ENCODE measurements at regions not wholly inside any gene's neighbourhood (a gene's known extent, or its start where the extent isn't known, plus 50 kb on each side); places are given as distances from the start of the nearest gene placed in this dataset.

DNA sequence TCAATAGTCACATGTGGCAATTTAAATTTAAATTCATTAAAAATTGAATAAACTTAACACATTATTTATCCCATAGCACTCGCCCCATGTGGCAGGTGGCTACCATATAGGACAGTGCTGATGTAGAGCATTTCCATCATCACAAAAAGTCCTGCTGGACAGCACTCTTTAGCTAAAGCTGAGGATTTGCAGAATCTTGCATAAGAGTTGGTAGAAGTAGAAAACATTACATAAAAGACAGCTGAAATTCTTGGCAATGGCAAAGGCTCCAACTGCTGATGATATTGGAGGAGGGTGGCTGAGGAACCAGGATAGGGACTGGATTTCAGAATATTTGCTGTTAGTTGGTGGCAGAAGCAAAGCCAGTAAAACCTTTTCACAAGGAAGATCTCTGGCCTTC is 230.7 kb upstream of the SATB1 start:
- no CpG with 5 or more reads among the region's 1 CpG for WGBS, 2 donors (ENCODE audit: extremely low coverage in 2 of 2, insufficient read length in 2 of 2, insufficient replicate concordance in 1 of 2)
- H3K23ac ChIP-seq (ENCODE audit: low read depth, low read length, poor library complexity), result no peak overlapping the region
- DNase-seq (ENCODE audit: low spot score), result no peak

DNA sequence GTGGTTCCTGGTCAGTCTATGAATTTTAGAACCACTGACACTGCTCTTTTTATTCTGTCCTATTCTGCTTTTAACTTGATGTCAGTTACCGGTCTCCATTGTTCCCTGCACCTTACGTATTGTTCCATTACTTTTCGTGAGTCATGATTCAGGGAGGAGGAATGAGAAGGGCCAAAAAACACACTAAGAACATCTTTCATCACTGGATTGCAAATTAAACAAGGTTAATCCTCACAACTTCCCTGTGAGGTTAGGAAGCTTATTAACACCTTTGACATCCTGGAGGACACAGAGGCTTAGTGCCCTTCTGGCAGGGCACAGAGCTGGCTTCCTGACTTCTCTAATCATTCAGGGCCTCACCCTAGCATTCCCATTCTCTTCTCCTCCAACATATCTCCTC is 227.6 kb upstream of the SATB1 start:
- Histone ChIP-seq H3K18ac (ENCODE audit: low read length) (no peak overlapping the region), H3K4me3 (ENCODE audit: low read length in 2 of 2) (no peak overlapping the region), H3K27ac (replicated peaks; ENCODE audit: low read length) (no peak overlapping the region), H2BK12ac (ENCODE audit: low read length) (no peak overlapping the region), H2BK15ac (ENCODE audit: low read length) (no peak overlapping the region), H3K36me3 (replicated peaks in 1 of 2; ENCODE audit: control insufficient read depth in 2 of 2, insufficient read depth in 2 of 2, low read length in 2 of 2) (no peaks in the 10 kb centered on the region), H2BK5ac (ENCODE audit: low read length) (no peak overlapping the region), H4K8ac (ENCODE audit: low read depth, low read length) (no peak overlapping the region), H3K4ac (ENCODE audit: low read length) (no peak overlapping the region), H3K9ac (ENCODE audit: low read depth, low read length, poor library complexity) (no peak overlapping the region), H4K91ac (ENCODE audit: low read depth, low read length, poor library complexity) (no peak overlapping the region), H3K14ac (ENCODE audit: low read length) (no peak overlapping the region), H2BK120ac (ENCODE audit: low read depth, low read length) (no peak overlapping the region), H3K79me1 (ENCODE audit: low read depth, low read length) (no peaks in the 10 kb centered on the region), H3K4me1 (ENCODE audit: control insufficient read depth in 2 of 2, insufficient read depth in 1 of 2, low read depth in 1 of 2, low read length in 2 of 2) (no peaks in the 10 kb centered on the region), H2AFZ (ENCODE audit: low read length) (no peak overlapping the region), H3K9me3 (replicated peaks in 1 of 2; ENCODE audit: control insufficient read depth in 2 of 2, insufficient read depth in 1 of 2, low read depth in 1 of 2, low read length in 2 of 2) (no peaks in the 10 kb centered on the region), H3K27me3 (ENCODE audit: control insufficient read depth in 3 of 3, insufficient read depth in 3 of 3, low read depth in 1 of 3, low read length in 3 of 3) (no peaks in the 10 kb centered on the region), H3K23ac (ENCODE audit: low read depth, low read length, poor library complexity) (no peak overlapping the region), H2AK5ac (ENCODE audit: low read depth, low read length) (no peak overlapping the region), H3K4me2 (ENCODE audit: insufficient read depth, low read length, poor library complexity, severe bottlenecking) (no peak overlapping the region)
- DNase-seq (ENCODE audit: low spot score), result no peak
- WGBS, 2 donors (ENCODE audit: extremely low coverage in 2 of 2, insufficient read length in 2 of 2, insufficient replicate concordance in 1 of 2), result no CpG with 5 or more reads among the region's 3 CpGs

More for the DNA sequence above, 230.7 kb upstream of the SATB1 start:
- Histone ChIP-seq H2BK120ac (ENCODE audit: low read depth, low read length) (no peak overlapping the region), H3K4me3 (ENCODE audit: low read length in 2 of 2) (no peak overlapping the region), H3K27me3 (ENCODE audit: control insufficient read depth in 3 of 3, insufficient read depth in 3 of 3, low read depth in 1 of 3, low read length in 3 of 3) (no peaks in the 10 kb centered on the region), H3K18ac (ENCODE audit: low read length) (no peak overlapping the region), H2BK5ac (ENCODE audit: low read length) (no peak overlapping the region), H2BK12ac (ENCODE audit: low read length) (no peak overlapping the region), H3K9me3 (replicated peaks in 1 of 2; ENCODE audit: control insufficient read depth in 2 of 2, insufficient read depth in 1 of 2, low read depth in 1 of 2, low read length in 2 of 2) (no peaks in the 10 kb centered on the region), H3K4me1 (ENCODE audit: control insufficient read depth in 2 of 2, insufficient read depth in 1 of 2, low read depth in 1 of 2, low read length in 2 of 2) (no peaks in the 10 kb centered on the region), H3K79me1 (ENCODE audit: low read depth, low read length) (no peaks in the 10 kb centered on the region), H3K27ac (replicated peaks; ENCODE audit: low read length) (no peak overlapping the region), H2AK5ac (ENCODE audit: low read depth, low read length) (no peak overlapping the region), H2BK15ac (ENCODE audit: low read length) (no peak overlapping the region), H3K4ac (ENCODE audit: low read length) (no peak overlapping the region), H4K91ac (ENCODE audit: low read depth, low read length, poor library complexity) (no peak overlapping the region), H3K4me2 (ENCODE audit: insufficient read depth, low read length, poor library complexity, severe bottlenecking) (no peak overlapping the region), H2AFZ (ENCODE audit: low read length) (no peak overlapping the region), H3K14ac (ENCODE audit: low read length) (no peak overlapping the region), H3K36me3 (replicated peaks in 1 of 2; ENCODE audit: control insufficient read depth in 2 of 2, insufficient read depth in 2 of 2, low read length in 2 of 2) (no peaks in the 10 kb centered on the region), H4K8ac (ENCODE audit: low read depth, low read length) (no peak overlapping the region), H3K9ac (ENCODE audit: low read depth, low read length, poor library complexity) (no peak overlapping the region)

DNA sequence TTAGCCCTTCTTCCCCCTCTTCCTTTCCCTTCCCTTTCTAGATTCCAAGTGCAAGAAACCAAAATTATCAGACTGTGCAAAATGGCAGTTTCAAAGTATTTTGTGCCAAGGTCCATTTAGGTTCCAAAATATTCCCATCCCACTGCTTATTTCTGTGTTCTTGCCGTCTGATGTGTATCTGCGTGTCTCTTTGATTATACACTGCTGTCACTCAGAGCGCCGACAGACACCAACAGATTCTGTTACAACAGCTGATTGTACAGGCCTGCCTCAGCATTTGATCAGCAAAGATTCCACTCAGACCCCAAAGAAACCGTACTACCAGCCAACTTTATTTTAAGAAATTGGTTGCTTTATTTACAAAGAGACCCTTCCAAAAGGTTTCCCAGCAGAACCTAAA is 225.6 kb upstream of the SATB1 start:
- H3K4me2 ChIP-seq (ENCODE audit: insufficient read depth, low read length, poor library complexity, severe bottlenecking), result no peak overlapping the region
- H3K14ac ChIP-seq (ENCODE audit: low read length), result no peak overlapping the region
- H3K27ac ChIP-seq (replicated peaks; ENCODE audit: low read length), result no peak overlapping the region
- no CpG with 5 or more reads among the region's 5 CpGs for WGBS, 2 donors (ENCODE audit: extremely low coverage in 2 of 2, insufficient read length in 2 of 2, insufficient replicate concordance in 1 of 2)
- no peak overlapping the region for H3K23ac ChIP-seq (ENCODE audit: low read depth, low read length, poor library complexity)
- no peak overlapping the region for H4K91ac ChIP-seq (ENCODE audit: low read depth, low read length, poor library complexity)
- no peak overlapping the region for H2BK12ac ChIP-seq (ENCODE audit: low read length)
- no peaks in the 10 kb centered on the region for H3K27me3 ChIP-seq (ENCODE audit: control insufficient read depth in 3 of 3, insufficient read depth in 3 of 3, low read depth in 1 of 3, low read length in 3 of 3)
- no peak overlapping the region for H2AFZ ChIP-seq (ENCODE audit: low read length)
- no peak overlapping the region for H3K18ac ChIP-seq (ENCODE audit: low read length)
- no peaks in the 10 kb centered on the region for H3K4me1 ChIP-seq (ENCODE audit: control insufficient read depth in 2 of 2, insufficient read depth in 1 of 2, low read depth in 1 of 2, low read length in 2 of 2)
- no peak overlapping the region for H3K9ac ChIP-seq (ENCODE audit: low read depth, low read length, poor library complexity)
- no peak overlapping the region for H2BK15ac ChIP-seq (ENCODE audit: low read length)
- DNase-seq (ENCODE audit: low spot score), result no peak
- no peak overlapping the region for H2BK120ac ChIP-seq (ENCODE audit: low read depth, low read length)
- no peaks in the 10 kb centered on the region for H3K79me1 ChIP-seq (ENCODE audit: low read depth, low read length)
- H3K9me3 ChIP-seq (replicated peaks in 1 of 2; ENCODE audit: control insufficient read depth in 2 of 2, insufficient read depth in 1 of 2, low read depth in 1 of 2, low read length in 2 of 2), result no peaks in the 10 kb centered on the region
- H4K8ac ChIP-seq (ENCODE audit: low read depth, low read length), result no peak overlapping the region
- H2BK5ac ChIP-seq (ENCODE audit: low read length), result no peak overlapping the region
- no peak overlapping the region for H2AK5ac ChIP-seq (ENCODE audit: low read depth, low read length)
- no peak overlapping the region for H3K4me3 ChIP-seq (ENCODE audit: low read length in 2 of 2)
- no peaks in the 10 kb centered on the region for H3K36me3 ChIP-seq (replicated peaks in 1 of 2; ENCODE audit: control insufficient read depth in 2 of 2, insufficient read depth in 2 of 2, low read length in 2 of 2)
- no peak overlapping the region for H3K4ac ChIP-seq (ENCODE audit: low read length)

DNA sequence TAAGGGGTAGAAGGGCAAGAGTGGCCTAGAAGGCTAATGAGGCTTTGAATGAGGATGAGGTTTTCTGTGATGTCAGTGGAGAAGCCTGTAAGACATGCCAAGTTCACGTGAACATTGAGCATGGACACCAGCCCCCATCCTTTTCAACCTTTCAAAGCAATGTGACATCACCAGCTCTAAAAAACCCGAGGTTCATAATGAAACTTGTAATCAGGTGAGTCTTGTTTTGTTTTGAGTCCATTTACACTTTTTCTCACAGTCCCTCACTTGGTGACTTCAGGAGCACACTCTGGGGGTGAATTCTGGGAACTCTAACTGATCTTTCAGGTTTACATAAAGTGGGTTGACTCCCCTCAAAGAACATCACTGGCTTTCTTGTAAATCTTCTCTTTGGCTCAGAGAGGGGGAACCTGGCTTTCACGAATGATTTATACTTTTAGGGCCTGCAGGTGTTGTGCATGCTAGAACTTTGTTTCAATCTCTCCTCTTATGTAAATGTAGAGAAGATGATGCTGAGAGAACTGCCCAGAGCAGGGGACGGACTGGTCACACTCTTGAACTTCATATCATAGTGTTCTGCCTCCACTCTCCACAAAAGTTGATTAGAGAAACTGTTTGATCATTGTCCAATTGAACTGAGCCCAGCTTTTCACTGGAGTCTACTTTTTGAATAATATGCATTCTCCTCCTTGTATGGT is 224.7 kb upstream of the SATB1 start:
- no peak overlapping the region for H3K9ac ChIP-seq (ENCODE audit: low read depth, low read length, poor library complexity)
- H3K79me1 ChIP-seq (ENCODE audit: low read depth, low read length), result no peaks in the 10 kb centered on the region
- H2AFZ ChIP-seq (ENCODE audit: low read length), result no peak overlapping the region
- H3K36me3 ChIP-seq (replicated peaks in 1 of 2; ENCODE audit: control insufficient read depth in 2 of 2, insufficient read depth in 2 of 2, low read length in 2 of 2), result no peaks in the 10 kb centered on the region
- H2BK5ac ChIP-seq (ENCODE audit: low read length), result no peak overlapping the region
- H3K14ac ChIP-seq (ENCODE audit: low read length), result no peak overlapping the region
- H3K27me3 ChIP-seq (ENCODE audit: control insufficient read depth in 3 of 3, insufficient read depth in 3 of 3, low read depth in 1 of 3, low read length in 3 of 3), result no peaks in the 10 kb centered on the region
- H2AK5ac ChIP-seq (ENCODE audit: low read depth, low read length), result no peak overlapping the region
- H3K9me3 ChIP-seq (replicated peaks in 1 of 2; ENCODE audit: control insufficient read depth in 2 of 2, insufficient read depth in 1 of 2, low read depth in 1 of 2, low read length in 2 of 2), result no peaks in the 10 kb centered on the region
- no peak overlapping the region for H4K8ac ChIP-seq (ENCODE audit: low read depth, low read length)
- no peaks in the 10 kb centered on the region for H3K4me1 ChIP-seq (ENCODE audit: control insufficient read depth in 2 of 2, insufficient read depth in 1 of 2, low read depth in 1 of 2, low read length in 2 of 2)
- no peak overlapping the region for H2BK12ac ChIP-seq (ENCODE audit: low read length)
- H2BK15ac ChIP-seq (ENCODE audit: low read length), result no peak overlapping the region
- no peak overlapping the region for H3K27ac ChIP-seq (replicated peaks; ENCODE audit: low read length)
- no peak overlapping the region for H3K4ac ChIP-seq (ENCODE audit: low read length)
- H2BK120ac ChIP-seq (ENCODE audit: low read depth, low read length), result no peak overlapping the region
- WGBS, 2 donors (ENCODE audit: extremely low coverage in 2 of 2, insufficient read length in 2 of 2, insufficient replicate concordance in 1 of 2), result no CpG with 5 or more reads among the region's 4 CpGs
- H4K91ac ChIP-seq (ENCODE audit: low read depth, low read length, poor library complexity), result no peak overlapping the region
- H3K4me2 ChIP-seq (ENCODE audit: insufficient read depth, low read length, poor library complexity, severe bottlenecking), result no peak overlapping the region
- H3K18ac ChIP-seq (ENCODE audit: low read length), result no peak overlapping the region
- no peak overlapping the region for H3K23ac ChIP-seq (ENCODE audit: low read depth, low read length, poor library complexity)
- no peak for DNase-seq (ENCODE audit: low spot score)
- no peak overlapping the region for H3K4me3 ChIP-seq (ENCODE audit: low read length in 2 of 2)

Measured in neuronal stem cell (in vitro differentiated cells).